CMK (cell line): ENCODE measurements at regions not wholly inside any gene's neighbourhood (a gene's known extent, or its start where the extent isn't known, plus 50 kb on each side); places are given as distances from the start of the nearest gene placed in this dataset.

Source experiments
- DNase-seq: peaks from one replicate; pipeline ENCODE4 v3.0.0-alpha.2; 2010; ENCODE audit warnings: low read depth

GRCh38 chr7:153385502-153385901 lies 626.0 kb downstream of the ACTR3B start:
- no peak for DNase-seq

GRCh38 chr7:153386556-153386955 lies 627.0 kb downstream of the ACTR3B start:
- no peak for DNase-seq

DNA sequence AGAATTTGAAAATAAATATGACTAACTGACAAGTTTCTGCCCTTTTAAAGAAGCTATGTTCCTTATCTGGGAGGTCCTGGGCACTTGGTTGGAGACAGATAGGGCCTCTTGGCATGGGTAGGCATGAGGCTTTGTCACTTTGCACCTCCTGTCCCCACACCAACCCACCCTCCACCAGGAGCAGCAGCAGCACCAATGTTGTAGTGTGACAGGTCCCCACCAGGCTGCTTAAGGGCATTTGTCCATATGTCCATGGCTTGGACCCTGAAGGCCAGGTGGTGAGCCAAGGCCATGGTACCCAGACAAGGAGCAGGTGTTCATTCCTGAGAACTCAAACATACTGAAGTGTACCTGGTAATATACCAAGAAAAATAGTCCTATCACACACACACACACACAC lies 629.1 kb downstream of the ACTR3B start:
- no peak for DNase-seq

DNA sequence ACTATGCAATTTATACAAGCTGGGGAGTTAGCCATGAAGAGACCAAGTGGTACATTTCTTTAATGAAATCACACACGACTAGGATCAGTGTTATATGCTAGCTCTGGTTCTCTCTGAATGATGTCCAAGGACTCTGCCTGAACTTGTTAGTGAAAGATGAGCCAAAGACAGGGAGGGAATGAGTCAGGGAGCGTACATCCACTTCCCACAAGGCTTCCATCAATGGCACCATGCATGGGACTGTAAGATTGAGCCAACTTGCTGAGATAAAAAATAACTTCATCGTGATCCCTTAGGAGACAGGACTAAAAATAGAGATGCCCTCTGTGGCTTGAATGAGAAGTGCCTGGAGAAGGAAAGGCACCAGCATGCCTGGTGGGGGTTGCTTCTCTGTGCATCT lies 629.7 kb downstream of the ACTR3B start:
- DNase-seq: no peak

- DNase-seq: no peak
Measured at GRCh38 chr7:153390955-153391354, 631.4 kb downstream of the ACTR3B start.

- no peak for DNase-seq
Measured at GRCh38 chr7:153392726-153393125, 633.2 kb downstream of the ACTR3B start.

DNA sequence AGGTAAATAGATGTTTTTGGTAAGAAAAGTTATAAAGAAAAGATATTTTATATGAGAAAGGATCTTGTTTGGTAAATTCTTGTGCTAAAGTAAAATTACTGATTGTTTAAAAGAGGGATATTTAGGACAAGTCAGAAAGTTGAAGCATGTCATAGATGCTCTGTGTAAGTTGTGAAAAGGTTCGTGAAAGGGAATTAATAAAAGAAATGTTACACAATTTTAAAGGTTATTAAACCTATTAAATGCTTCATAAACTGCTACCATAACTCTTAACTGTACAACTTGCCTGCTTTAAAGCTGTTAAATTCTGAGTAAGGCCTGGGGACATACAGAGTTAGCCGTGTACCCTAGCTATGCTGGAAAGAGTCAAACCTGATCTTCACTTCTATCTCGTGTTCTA lies 634.1 kb downstream of the ACTR3B start:
- DNase-seq: no peak

GRCh38 chr7:153396475-153396874 lies 636.9 kb downstream of the ACTR3B start:
- DNase-seq: no peak

- no peak for DNase-seq
Measured at GRCh38 chr7:153397459-153397858, 637.9 kb downstream of the ACTR3B start.

- no peak for DNase-seq
Measured at GRCh38 chr7:153397906-153398305, 638.4 kb downstream of the ACTR3B start.

DNA sequence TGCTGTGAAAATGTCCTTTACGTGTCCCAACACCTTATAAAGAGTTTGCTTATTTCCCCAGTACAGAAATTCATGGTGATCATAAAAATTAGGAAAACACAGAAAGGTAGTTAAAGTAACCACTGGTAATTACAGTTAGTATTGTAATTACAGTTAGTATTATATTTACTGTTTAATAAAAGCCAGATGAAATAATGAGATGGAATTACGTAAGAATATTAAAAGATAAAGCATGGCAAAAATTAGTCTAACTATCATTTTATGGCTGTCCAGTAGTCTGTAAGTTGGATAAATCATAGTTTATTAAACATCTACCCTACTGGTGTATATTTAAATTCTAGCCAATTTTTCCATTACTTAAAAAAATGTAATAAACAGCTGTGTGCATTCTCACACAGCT lies 638.8 kb downstream of the ACTR3B start:
- DNase-seq: no peak

DNA sequence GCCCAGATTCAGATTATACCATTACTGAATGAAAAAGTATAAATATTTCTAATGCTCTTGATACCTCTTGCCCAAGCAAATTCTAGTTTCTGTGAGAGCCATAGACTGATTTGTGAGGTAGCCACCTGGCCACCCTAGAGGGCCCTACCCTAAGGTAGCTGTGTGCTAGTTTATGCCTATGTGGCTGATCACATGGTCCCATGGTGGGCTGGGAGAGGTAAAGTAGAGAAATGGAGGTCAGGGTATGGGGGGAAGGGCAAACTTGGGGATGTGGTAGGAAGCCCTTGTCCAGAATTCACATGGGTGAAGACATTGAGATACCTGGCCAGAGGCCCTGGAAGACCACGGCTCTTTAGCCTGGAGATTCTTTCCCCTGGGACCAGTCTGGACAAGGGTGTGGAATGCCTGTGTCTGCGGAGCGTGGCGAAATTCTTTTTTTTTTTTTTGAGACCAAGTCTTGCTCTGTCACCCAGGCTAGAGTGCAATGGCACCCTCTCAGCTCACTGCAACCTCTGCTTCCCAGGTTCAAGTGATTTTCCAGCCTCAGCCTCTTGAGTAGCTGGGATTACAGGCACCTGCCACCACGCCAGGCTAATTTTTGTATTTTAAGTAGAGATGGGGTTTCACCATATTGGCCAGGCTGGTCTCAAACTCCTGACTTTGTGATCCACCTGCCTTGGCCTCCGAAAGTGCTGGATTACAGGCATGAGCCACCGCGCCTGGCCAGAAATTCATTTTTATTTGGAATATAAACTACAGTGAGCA lies 639.4 kb downstream of the ACTR3B start:
- no peak for DNase-seq

GRCh38 chr7:153399554-153399940 lies 640.0 kb downstream of the ACTR3B start:
- DNase-seq: no peak

DNA sequence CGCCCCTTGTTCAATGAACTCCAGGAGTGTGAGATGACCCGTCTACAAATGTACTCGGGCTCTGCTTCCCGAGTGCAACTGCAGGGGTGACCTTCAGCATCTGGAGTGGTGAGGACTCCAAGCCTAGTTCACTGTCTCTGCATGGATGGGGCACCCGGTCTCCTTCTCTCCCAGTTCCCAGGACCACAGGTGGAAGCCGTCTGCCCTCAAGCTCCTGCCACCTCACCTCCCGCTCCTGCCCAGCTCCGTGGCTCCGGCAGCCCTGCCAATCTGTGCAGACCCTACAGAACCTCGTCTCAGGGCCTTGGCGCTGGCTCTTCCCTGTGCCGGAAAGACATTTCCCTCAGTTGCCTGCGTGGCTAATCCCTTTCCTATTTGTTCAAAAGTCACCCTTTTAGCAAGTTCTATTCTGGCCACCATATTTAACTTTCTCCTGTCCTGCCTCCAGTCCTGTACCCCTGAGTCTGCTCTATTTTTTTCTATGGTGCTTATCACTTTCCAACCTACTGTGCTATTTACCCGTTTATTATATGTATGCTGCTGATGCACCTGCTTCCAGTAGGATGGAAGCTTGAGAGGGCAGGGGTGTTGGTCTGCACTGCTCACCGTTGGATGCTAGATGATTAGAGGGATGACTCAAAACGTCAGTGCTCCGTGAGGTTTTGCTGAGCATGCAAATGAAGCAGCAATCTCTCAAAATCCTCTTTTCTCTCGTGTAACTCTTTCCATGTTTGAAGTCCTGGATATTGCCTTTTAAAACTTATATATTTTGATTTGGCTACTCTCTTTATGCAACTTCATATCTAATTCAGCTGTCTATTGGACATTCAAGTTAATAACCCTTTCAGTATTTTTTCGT lies 641.4 kb downstream of the ACTR3B start:
- DNase-seq: no peak

DNA sequence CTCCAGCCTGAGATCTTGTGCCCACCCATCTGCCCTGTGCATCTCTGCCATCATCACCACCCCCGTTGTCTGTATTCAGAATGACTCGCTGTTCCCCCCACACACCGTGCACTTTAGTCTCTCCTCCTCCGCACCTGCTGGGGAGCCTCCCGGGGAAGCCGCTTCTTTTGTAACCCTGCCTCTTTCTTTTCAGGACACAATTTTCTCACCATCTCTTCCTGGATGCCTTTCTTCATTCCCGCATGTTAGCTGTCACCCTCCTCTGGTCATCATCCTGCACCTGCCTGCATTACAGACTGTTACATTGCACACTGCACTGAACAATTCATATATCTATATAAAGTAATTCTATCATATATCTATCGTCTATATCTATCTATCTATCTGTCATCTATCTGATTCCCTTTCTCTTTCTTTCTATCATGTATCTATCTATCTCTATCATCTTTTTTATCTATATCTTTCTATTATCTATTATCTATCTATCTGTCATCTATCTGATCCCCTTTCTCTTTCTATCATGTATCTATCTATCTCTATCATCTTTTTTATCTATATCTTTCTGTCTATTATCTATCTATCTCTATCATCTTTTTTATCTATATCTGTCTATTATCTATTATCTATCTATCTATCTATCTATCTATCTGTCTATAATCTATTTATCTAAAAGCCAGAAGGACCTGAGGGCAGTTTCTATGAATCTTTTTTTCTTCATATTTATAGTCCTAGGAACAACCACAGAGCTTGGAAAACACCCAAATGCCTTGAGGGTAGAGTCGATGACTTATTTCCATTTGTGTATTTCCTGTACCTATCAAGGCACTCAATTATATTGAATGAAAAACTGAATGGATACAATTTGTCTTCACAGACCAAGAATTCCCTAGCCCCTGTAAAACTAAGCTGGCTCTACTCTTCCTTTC lies 642.5 kb downstream of the ACTR3B start:
- no peak for DNase-seq

GRCh38 chr7:153402721-153403541 lies 643.4 kb downstream of the ACTR3B start:
- DNase-seq: no peak

- no peak for DNase-seq
Measured at GRCh38 chr7:153404124-153404523, 644.6 kb downstream of the ACTR3B start.

DNA sequence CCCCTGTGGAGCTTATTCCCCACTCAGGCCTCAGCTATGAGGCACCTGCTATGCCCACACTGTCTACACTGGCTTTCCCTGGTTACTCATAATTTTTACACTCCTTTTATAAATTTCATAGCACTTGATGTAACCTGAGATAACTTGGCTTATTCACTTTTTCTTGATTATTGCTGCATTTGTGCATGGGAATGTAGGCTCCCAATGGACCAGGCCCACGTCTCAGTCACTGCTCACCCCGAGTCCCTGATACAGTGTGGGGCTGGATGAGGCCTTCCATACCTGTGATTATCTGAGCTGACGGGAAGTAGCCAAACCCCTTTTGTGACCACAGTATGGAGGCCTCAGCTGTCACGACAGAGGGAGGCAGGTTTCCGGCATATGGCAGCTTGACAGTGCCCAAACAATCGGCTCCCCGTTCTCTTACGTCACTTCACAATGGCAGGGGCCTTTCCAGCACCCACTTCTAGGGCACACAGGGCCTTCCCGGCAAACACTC lies 645.3 kb downstream of the ACTR3B start:
- no peak for DNase-seq

- no peak for DNase-seq
Measured at GRCh38 chr7:153405704-153406485, 646.3 kb upstream of the DPP6 start.

DNA sequence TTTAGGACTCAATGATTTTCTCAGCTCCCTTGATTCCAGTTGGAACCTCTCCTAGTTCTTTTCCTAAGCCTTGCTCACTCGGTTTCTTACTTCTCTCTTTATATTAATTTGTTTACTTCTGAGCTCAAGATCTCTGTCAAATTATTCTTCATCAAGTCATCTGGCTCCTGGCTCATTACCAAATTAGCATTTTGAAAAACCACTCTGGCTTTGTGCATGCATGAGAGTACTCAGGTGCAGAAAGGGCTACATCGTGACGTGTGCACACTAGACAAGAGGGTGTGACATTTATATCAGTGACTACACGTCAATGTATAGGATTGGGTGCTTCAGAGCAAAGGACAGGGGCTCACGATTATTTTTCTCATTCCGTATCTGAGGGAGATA lies 645.7 kb upstream of the DPP6 start:
- no peak for DNase-seq
